Lung (tissue), 11 donors: ENCODE measurements at regions not wholly inside any gene's neighbourhood (a gene's known extent, or its start where the extent isn't known, plus 50 kb on each side); places are given as distances from the start of the nearest gene placed in this dataset.

Experiments
- ATAC-seq: fragments of 200-7000 bp; cut with Tn5 transposase; one replicate; pipeline ENCODE4 v1.9.1; 2020; ENCODE audit warnings: moderate number of reproducible peaks; ENCODE audit not compliant: insufficient read depth, low FRiP score
- DNase-seq, 3 donors: peaks; one replicate each; pipeline ENCODE4 v3.0.0-alpha.2; 2013 to 2017
- H3K27ac ChIP-seq, 2 donors: one replicate each; pipeline ENCODE4 v1.5.1; 2013; ENCODE audit warnings: mild to moderate bottlenecking in 2 of 2, moderate library complexity in 2 of 2, control low read depth in 1 of 2, inconsistent platforms in 1 of 2, low read depth in 1 of 2, low read length in 1 of 2
- H3K27me3 ChIP-seq, 3 donors: one replicate each; pipeline ENCODE4 v1.5.1; 2013; ENCODE audit warnings: low read length in 2 of 3; ENCODE audit not compliant: control insufficient read depth in 3 of 3, insufficient read depth in 3 of 3
- H3K36me3 ChIP-seq, 4 donors: one replicate each; pipeline ENCODE4 v1.5.1; 2013; ENCODE audit warnings: low read length in 4 of 4, mild to moderate bottlenecking in 1 of 4, moderate library complexity in 1 of 4; ENCODE audit not compliant: control insufficient read depth in 4 of 4, insufficient read depth in 4 of 4
- H3K4me1 ChIP-seq, 5 donors: one replicate each; pipeline ENCODE4 v1.5.1; 2013; ENCODE audit warnings: low read length in 5 of 5, mild to moderate bottlenecking in 2 of 5, moderate library complexity in 1 of 5; ENCODE audit not compliant: control insufficient read depth in 5 of 5, insufficient read depth in 5 of 5
- H3K4me3 ChIP-seq: one replicate; pipeline ENCODE4 v1.5.1; 2013; ENCODE audit warnings: mild to moderate bottlenecking, control low read depth, moderate library complexity
- H3K9ac ChIP-seq, 2 donors: one replicate each; pipeline ENCODE4 v1.5.1; 2013; ENCODE audit warnings: low read length in 2 of 2, control low read depth in 1 of 2; ENCODE audit not compliant: insufficient read depth in 1 of 2
- H3K9me3 ChIP-seq, 4 donors: one replicate each; pipeline ENCODE4 v1.5.1; 2013; ENCODE audit warnings: low read length in 3 of 4, mild to moderate bottlenecking in 1 of 4, moderate library complexity in 1 of 4; ENCODE audit not compliant: control insufficient read depth in 4 of 4, insufficient read depth in 3 of 4
- WGBS, 2 donors: extraction: QIAGEN DNeasy Blood & Tissue Kit; methylation state at CpG; one replicate each; pipeline ENCODE4 v1.1.7; 2013; 5-methylcytosine and 5-hydroxymethylcytosine counted together
- TF ChIP-seq, protein P1 (sequence below): IDR thresholded peaks from 2 replicates; pipeline ENCODE4 v1.5.1; 2012; ENCODE audit warnings: mild to moderate bottlenecking; ENCODE audit errors: control extremely low read depth, extremely low read depth
- donor health status: control.
- donor health status: control.
- donor health status: Bipolar disorder and iron deficiency.
- donor health status: healthy.
- donor health status: DM: yes; HTN: yes; CAD: no.

DNA sequence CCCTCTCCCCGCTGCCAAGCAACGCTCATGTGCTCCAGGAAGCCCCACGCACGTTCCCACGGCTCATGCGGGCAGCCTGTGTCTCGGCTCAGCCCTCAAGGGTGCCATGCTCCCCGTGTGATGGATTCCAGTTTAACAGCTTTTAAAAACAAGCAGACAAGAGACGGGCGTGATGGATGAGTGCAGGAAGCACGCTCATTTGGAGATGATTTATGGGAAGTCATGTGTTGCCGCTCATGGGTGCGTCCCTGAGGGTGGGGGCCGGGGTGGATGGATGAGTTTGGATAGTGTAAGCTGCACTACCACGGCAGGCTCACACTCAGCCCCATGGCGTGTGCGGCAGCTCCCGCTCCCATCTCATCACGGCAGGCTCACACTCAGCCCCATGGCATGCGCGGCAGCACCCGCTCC lies 132.8 kb downstream of the RBFOX3 start:
- no peak overlapping the region for H3K9ac ChIP-seq
- ATAC-seq = no peak
- 40 to 62% methylated on average over 22 of the region's 22 CpGs for WGBS, 2 donors
- H3K9me3 ChIP-seq = peaks cover 0 to 2% (median 0%) of the 10 kb centered on the region in 4 donors
- peaks cover 0 to 30% (median 11%) of the 10 kb centered on the region in 3 donors for H3K27me3 ChIP-seq
- DNase-seq = peak in 1 of 3 donors; percentile 4
- no peak overlapping the region for H3K4me3 ChIP-seq
- no peak overlapping the region for H3K27ac ChIP-seq
- H3K4me1 ChIP-seq = peaks cover 0 to 1% (median 0%) of the 10 kb centered on the region in 5 donors
- H3K36me3 ChIP-seq = no peaks in the 10 kb centered on the region
- TF ChIP-seq, protein P1, sequence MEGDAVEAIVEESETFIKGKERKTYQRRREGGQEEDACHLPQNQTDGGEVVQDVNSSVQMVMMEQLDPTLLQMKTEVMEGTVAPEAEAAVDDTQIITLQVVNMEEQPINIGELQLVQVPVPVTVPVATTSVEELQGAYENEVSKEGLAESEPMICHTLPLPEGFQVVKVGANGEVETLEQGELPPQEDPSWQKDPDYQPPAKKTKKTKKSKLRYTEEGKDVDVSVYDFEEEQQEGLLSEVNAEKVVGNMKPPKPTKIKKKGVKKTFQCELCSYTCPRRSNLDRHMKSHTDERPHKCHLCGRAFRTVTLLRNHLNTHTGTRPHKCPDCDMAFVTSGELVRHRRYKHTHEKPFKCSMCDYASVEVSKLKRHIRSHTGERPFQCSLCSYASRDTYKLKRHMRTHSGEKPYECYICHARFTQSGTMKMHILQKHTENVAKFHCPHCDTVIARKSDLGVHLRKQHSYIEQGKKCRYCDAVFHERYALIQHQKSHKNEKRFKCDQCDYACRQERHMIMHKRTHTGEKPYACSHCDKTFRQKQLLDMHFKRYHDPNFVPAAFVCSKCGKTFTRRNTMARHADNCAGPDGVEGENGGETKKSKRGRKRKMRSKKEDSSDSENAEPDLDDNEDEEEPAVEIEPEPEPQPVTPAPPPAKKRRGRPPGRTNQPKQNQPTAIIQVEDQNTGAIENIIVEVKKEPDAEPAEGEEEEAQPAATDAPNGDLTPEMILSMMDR = no peak

DNA sequence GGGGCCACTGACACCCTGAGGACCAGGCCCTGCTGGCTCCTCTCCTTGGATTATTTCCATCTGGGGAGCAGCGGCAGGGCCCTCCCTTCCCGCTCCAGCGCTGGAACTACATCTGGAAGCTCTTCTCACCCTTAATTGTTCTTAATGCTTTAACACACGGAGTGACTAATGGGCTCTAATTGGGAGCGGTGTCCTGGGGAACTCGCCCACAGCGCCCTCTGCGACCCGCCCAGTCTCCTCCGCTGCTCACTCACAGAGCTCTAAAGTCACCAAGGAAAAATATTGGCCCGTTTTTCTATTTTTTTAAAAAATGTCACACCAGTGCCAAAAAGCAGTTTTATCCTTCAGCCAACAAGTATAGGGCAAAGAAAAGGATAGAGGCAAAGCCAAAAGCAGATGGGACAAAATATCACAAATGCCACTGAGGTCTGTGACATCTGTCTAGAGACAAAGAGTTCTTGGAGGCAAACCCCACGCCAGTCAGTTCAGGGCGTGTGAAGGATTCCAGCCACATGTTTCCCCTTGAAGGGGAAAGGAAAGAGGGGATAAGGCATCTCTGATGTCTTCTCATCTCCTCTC lies 134.7 kb downstream of the RBFOX3 start:
- Histone ChIP-seq H3K9ac (no peak overlapping the region), H3K4me3 (no peak overlapping the region), H3K36me3 (no peaks in the 10 kb centered on the region), H3K27ac (no peak overlapping the region), H3K9me3 (no peaks in the 10 kb centered on the region), H3K4me1 (peaks cover 0 to 1% (median 0%) of the 10 kb centered on the region in 5 donors), H3K27me3 (peaks cover 0 to 20% (median 11%) of the 10 kb centered on the region in 3 donors)
- TF ChIP-seq, protein P1 = no peak
- WGBS, 2 donors = 45% methylated on average over 13 of the region's 13 CpGs
- DNase-seq (peak in 2 of 3 donors; percentile 7 to 19), ATAC-seq (no peak)

DNA sequence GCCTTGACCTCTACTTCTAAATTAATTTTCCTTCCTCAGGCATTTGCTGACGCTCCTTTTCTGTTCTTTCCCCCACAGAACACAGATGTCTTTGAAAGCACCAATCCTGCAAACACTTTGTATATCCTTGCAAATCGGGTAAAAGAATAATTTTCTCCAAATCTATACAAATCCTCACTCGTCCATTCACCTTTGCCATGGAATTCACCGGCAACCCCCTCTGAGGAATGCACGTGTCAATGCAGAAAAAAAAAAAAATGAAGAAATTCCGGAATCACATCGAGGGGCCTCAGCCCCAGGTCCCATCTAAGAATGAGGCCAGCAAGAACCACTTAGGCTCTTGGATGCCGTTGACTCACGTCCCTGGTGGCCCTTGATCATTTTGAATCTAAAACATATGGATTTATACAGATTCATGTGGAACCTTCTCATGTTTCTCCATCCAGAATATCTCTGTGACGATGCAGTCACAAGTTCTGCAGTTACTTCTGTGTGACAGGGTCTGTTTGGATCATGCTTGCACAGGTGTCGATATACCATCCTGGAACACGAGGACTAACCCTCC lies 136.9 kb downstream of the RBFOX3 start:
- ATAC-seq = no peak

More for the DNA sequence above, 136.9 kb downstream of the RBFOX3 start:
- Histone ChIP-seq H3K9ac (no peak overlapping the region), H3K36me3 (no peaks in the 10 kb centered on the region), H3K4me3 (no peak overlapping the region), H3K27me3 (peaks cover 5 to 21% (median 11%) of the 10 kb centered on the region in 3 donors), H3K9me3 (no peaks in the 10 kb centered on the region), H3K27ac (no peak overlapping the region), H3K4me1 (peaks cover 0 to 1% (median 0%) of the 10 kb centered on the region in 5 donors)
- TF ChIP-seq, protein P1 = no peak
- WGBS, 2 donors = 65 to 79% methylated on average over 12 of the region's 12 CpGs
- no peak for DNase-seq
